ENCODE measurements at regions not wholly inside any gene's neighbourhood (a gene's known extent, or its start where the extent isn't known, plus 50 kb on each side); places are given as distances from the start of the nearest gene placed in this dataset.

- peaks cover 11 to 41% of the 10 kb centered on the region in 2 experiments for H3K4me1 ChIP-seq (ENCODE audit: control insufficient read depth in 1 of 2, insufficient read depth in 2 of 2, low read length in 2 of 2)
- ChIA-PET POLR2A (no interaction called here), CTCF (no interaction called here), RAD21 (ENCODE audit: low non-redundant PET in 1 of 2, low total read pairs in 2 of 2, uncharacterized antibody in 2 of 2, unreplicated experiment in 2 of 2) (no interaction called here)
- no peaks in the 10 kb centered on the region for H3K36me3 ChIP-seq (ENCODE audit: control insufficient read depth in 1 of 2, insufficient read depth in 2 of 2, low read length in 2 of 2)
- no peak overlapping the region for H3K9ac ChIP-seq (ENCODE audit: low read length)
- ATAC-seq (no peak), DNase-seq (ENCODE audit: low read depth, low spot score) (no peak)
- BruUV-seq (replicated peaks): no TSS peak
- no peaks in the 10 kb centered on the region for H3K9me2 ChIP-seq (ENCODE audit: insufficient read depth)
- H2AFZ ChIP-seq (ENCODE audit: low read depth, low read length, poor library complexity, severe bottlenecking): no peak overlapping the region
- no peak overlapping the region for H3K27ac ChIP-seq (ENCODE audit: low read depth, low read length)
- no peak overlapping the region for H3K4me2 ChIP-seq (ENCODE audit: low read length)
- TF ChIP-seq CEBPB (IDR thresholded peaks at IDR 0.05; ENCODE audit: low read depth) (no peak), REST (IDR thresholded peaks at IDR 0.05; ENCODE audit: low read depth) (no peak), SRF (IDR thresholded peaks at IDR 0.05; ENCODE audit: low read depth) (no peak), MAX (IDR thresholded peaks at IDR 0.05) (no peak), POLR2AphosphoS5 (IDR thresholded peaks at IDR 0.05; ENCODE audit: low read depth, low read length) (no peak), EGR1 (IDR thresholded peaks at IDR 0.05; ENCODE audit: low read depth) (no peak), EZH2phosphoT487 (IDR thresholded peaks at IDR 0.05; ENCODE audit: borderline replicate concordance) (no peak), POLR2A (IDR thresholded peaks at IDR 0.05; ENCODE audit: borderline replicate concordance, extremely low read depth, insufficient read depth, insufficient read length) (no peak)
- TF ChIP-seq, protein P1, sequence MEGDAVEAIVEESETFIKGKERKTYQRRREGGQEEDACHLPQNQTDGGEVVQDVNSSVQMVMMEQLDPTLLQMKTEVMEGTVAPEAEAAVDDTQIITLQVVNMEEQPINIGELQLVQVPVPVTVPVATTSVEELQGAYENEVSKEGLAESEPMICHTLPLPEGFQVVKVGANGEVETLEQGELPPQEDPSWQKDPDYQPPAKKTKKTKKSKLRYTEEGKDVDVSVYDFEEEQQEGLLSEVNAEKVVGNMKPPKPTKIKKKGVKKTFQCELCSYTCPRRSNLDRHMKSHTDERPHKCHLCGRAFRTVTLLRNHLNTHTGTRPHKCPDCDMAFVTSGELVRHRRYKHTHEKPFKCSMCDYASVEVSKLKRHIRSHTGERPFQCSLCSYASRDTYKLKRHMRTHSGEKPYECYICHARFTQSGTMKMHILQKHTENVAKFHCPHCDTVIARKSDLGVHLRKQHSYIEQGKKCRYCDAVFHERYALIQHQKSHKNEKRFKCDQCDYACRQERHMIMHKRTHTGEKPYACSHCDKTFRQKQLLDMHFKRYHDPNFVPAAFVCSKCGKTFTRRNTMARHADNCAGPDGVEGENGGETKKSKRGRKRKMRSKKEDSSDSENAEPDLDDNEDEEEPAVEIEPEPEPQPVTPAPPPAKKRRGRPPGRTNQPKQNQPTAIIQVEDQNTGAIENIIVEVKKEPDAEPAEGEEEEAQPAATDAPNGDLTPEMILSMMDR (IDR thresholded peaks at IDR 0.05 in 2 of 3, conservative IDR thresholded peaks at IDR 0.05 in 1 of 3; ENCODE audit: borderline replicate concordance in 1 of 3, insufficient read depth in 1 of 3, low read depth in 2 of 3, low read length in 2 of 3): no peak
- H3K9me3 ChIP-seq (ENCODE audit: control insufficient read depth in 1 of 2, insufficient read depth in 1 of 2, low read depth in 1 of 2, low read length in 2 of 2): no peaks in the 10 kb centered on the region
- no peaks in the 10 kb centered on the region for H3K79me2 ChIP-seq (ENCODE audit: insufficient read depth, low read length)
- no peak overlapping the region for H3K4me3 ChIP-seq (replicated peaks in 1 of 2; ENCODE audit: low read depth in 1 of 2, low read length in 2 of 2)
- no peaks in the 10 kb centered on the region for H4K20me1 ChIP-seq (ENCODE audit: insufficient read depth)
- H3K27me3 ChIP-seq (ENCODE audit: insufficient read depth, low read length): no peaks in the 10 kb centered on the region
- intact Hi-C loops (cut with micrococcal nuclease): no loop called here
Measured at GRCh38 chr21:43342301-43342881, 84.5 kb downstream of the SIK1 start.

Measured in HCT116 (cell line).